ENCODE measurements at regions not wholly inside any gene's neighbourhood (a gene's known extent, or its start where the extent isn't known, plus 50 kb on each side); places are given as distances from the start of the nearest gene placed in this dataset.

- TF ChIP-seq CHD1 (IDR thresholded peaks at IDR 0.05; ENCODE audit: low read depth, low read length): no peak
- no peak for TF ChIP-seq CHD2 (IDR thresholded peaks at IDR 0.05; ENCODE audit: low read length)
- no peak for TF ChIP-seq ZNF274 (IDR thresholded peaks at IDR 0.05; ENCODE audit: borderline replicate concordance, extremely low read depth, low read length)
- ChIA-PET POLR2A (ENCODE audit: partially characterized antibody) (no interaction called here), CTCF (ENCODE audit: partially characterized antibody) (no interaction called here)
Measured at GRCh38 chr2:131656816-131657633, 129.3 kb downstream of the CCDC74A start.

More at GRCh38 chr2:131656816-131657633, 129.3 kb downstream of the CCDC74A start:
- Histone ChIP-seq H4K8ac (ENCODE audit: extremely low read depth, insufficient read depth, low read length) (no peak overlapping the region; the same call in 1 of the 2 replicates), H3K18ac (ENCODE audit: extremely low read depth, low read length) (no peak overlapping the region), H3K23ac (ENCODE audit: insufficient read length) (no peak overlapping the region), H3K23me2 (ENCODE audit: low read depth, low read length) (no peaks in the 10 kb centered on the region), H4K20me1 (replicated peaks in 1 of 2; ENCODE audit: control insufficient read depth in 1 of 2, insufficient read depth in 2 of 2, low read length in 2 of 2) (no peaks in the 10 kb centered on the region), H2BK20ac (ENCODE audit: low read length) (no peak overlapping the region), H3K4me2 (ENCODE audit: insufficient read depth in 1 of 2, low read depth in 2 of 2, low read length in 2 of 2) (no peak overlapping the region), H3K4ac (replicated peaks; ENCODE audit: insufficient read length, low read depth, low read length) (no peak overlapping the region), H3K79me2 (ENCODE audit: control insufficient read depth in 1 of 2, insufficient read depth in 2 of 2, low read length in 2 of 2) (no peaks in the 10 kb centered on the region), H2BK15ac (ENCODE audit: low read length) (no peak overlapping the region), H3K4me1 (replicated peaks in 1 of 4; ENCODE audit: control insufficient read depth in 3 of 4, insufficient read depth in 4 of 4, low read length in 3 of 4) (no peaks in the 10 kb centered on the region), H2BK12ac (ENCODE audit: low read depth, low read length) (no peak overlapping the region), H3K14ac (ENCODE audit: insufficient read length) (no peak overlapping the region), H3K36me3 (ENCODE audit: control insufficient read depth in 2 of 4, insufficient read depth in 4 of 4, low read length in 3 of 4) (no peaks in the 10 kb centered on the region), H3K27ac (ENCODE audit: low read depth, low read length) (no peak overlapping the region), H2BK120ac (replicated peaks; ENCODE audit: low read depth, low read length) (no peak overlapping the region), H2BK5ac (ENCODE audit: low read depth, low read length) (no peak overlapping the region), H3K9me3 (ENCODE audit: insufficient read depth in 2 of 2, low read depth in 1 of 2, low read length in 1 of 2) (peaks cover 0 to 20% of the 10 kb centered on the region in 2 experiments; a peak in 1 of 4 replicates), H3K56ac (replicated peaks; ENCODE audit: insufficient read length, low read depth, low read length) (no peak overlapping the region), H3K27me3 (replicated peaks in 1 of 4; ENCODE audit: control insufficient read depth in 3 of 4, extremely low read depth in 1 of 4, insufficient read depth in 3 of 4, low read length in 3 of 4) (no peaks in the 10 kb centered on the region), H2AFZ (ENCODE audit: low read length) (no peak overlapping the region), H2AK5ac (ENCODE audit: low read depth, low read length) (no peak overlapping the region), H3K9ac (replicated peaks in 1 of 4; ENCODE audit: extremely low read depth in 1 of 4, low read depth in 3 of 4, low read length in 3 of 4) (no peak overlapping the region), H3K4me3 (ENCODE audit: extremely low read depth in 1 of 4, insufficient read depth in 2 of 4, low read depth in 3 of 4, low read length in 4 of 4) (no peak overlapping the region), H4K5ac (ENCODE audit: insufficient read length, low read depth, low read length) (no peak overlapping the region), H3K79me1 (ENCODE audit: low read depth, low read length) (no peaks in the 10 kb centered on the region), H4K91ac (replicated peaks; ENCODE audit: insufficient read length, low read length) (no peak overlapping the region)
- FAIRE-seq: no peak
- no peak for DNase-seq (ENCODE audit: low read depth in 1 of 2, low spot score in 2 of 2)
- WGBS, 2 experiments (ENCODE audit: extremely low coverage in 1 of 2, insufficient coverage in 1 of 2, insufficient read length in 1 of 2, insufficient replicate concordance in 2 of 2, low coverage in 1 of 2, low lambda C conversion rate in 2 of 2, missing lambda C conversion rate in 1 of 2): 92% methylated on average over 21 of the region's 32 CpGs; no CpG with 5 or more reads in 1 of the 2 experiments
